A549 (cell line): ENCODE measurements at regions not wholly inside any gene's neighbourhood (a gene's known extent, or its start where the extent isn't known, plus 50 kb on each side); places are given as distances from the start of the nearest gene placed in this dataset.

Experiments used
- ATAC-seq, 2 experiments: fragments of 200-7000 bp in 1 of 2; fragments of >200 bp in 1 of 2; cut with Nextera tagmentation in 1 of 2; cut with Tn5 transposase in 1 of 2; 3 replicates each; pipeline versions ENCODE4 v1.8.0 to v1.9.1; 2018 to 2020; ENCODE audit warnings: mild to moderate bottlenecking in 1 of 2, moderate library complexity in 1 of 2
- CTCF ChIA-PET: fragments of 300-600 bp; sonication (Branson Sonifier 250); formaldehyde crosslinking; extraction: SDS; loops from one replicate; lab custom pipeline; 2021; ENCODE audit warnings: antibody characterized with exemption, inconsistent platforms; lab: Yijun Ruan, JAX
- POLR2A ChIA-PET: fragments of 350-600 bp; formaldehyde crosslinking; extraction: SDS; loops from one replicate; lab custom pipeline; 2021; ENCODE audit warnings: antibody characterized with exemption, inconsistent platforms; lab: Yijun Ruan, JAX
- DNase-seq, 2 experiments: peaks; one replicate each; pipeline versions ENCODE4 v3.0.0 to v3.0.0-alpha.2; 2011 to 2016; ENCODE audit warnings: low read depth in 1 of 2, low spot score in 1 of 2
- FAIRE-seq: peaks from 2 replicates; lab custom pipeline; 2011; peaks lifted over from hg19 to GRCh38; lab: Jason Lieb, UNC
- H3K27ac ChIP-seq, 2 experiments: fragments of >200 bp; sonication (Bioruptor Twin); formaldehyde crosslinking; 3 replicates each; pipeline ENCODE4 v1.5.1; 2016 to 2017
- H3K4me1 ChIP-seq: fragments of >200 bp; sonication (Bioruptor Twin); formaldehyde crosslinking; 3 replicates; pipeline ENCODE4 v1.6.1; 2016
- H3K4me2 ChIP-seq: fragments of >200 bp; sonication (Bioruptor Twin); formaldehyde crosslinking; 3 replicates; pipeline ENCODE4 v1.6.1; 2016
- H3K4me3 ChIP-seq: fragments of >200 bp; sonication (Bioruptor Twin); formaldehyde crosslinking; 3 replicates; pipeline ENCODE4 v1.5.1; 2016
- H3K9me3 ChIP-seq: fragments of >200 bp; sonication (Bioruptor Twin); formaldehyde crosslinking; 3 replicates; pipeline ENCODE4 v1.6.1; 2016
- CBX8 ChIP-seq: fragments of 200-600 bp; sonication (generic); IDR thresholded peaks from 2 replicates; pipeline ENCODE4 v1.6.1; 2016
- CHD2 ChIP-seq: fragments of 150-350 bp; IDR thresholded peaks from 2 replicates; pipeline ENCODE4 v1.6.1; 2014; ENCODE audit warnings: low read length; ENCODE audit not compliant: partially characterized antibody
- CHD4 ChIP-seq: fragments of 200-600 bp; sonication (generic); IDR thresholded peaks from 2 replicates; pipeline ENCODE4 v1.6.1; 2016; ENCODE audit warnings: antibody characterized with exemption, mild to moderate bottlenecking, borderline replicate concordance
- E2F6 ChIP-seq: IDR thresholded peaks from 2 replicates; pipeline ENCODE4 v1.6.1; 2012; ENCODE audit warnings: low read depth, borderline replicate concordance
- EP300 ChIP-seq, 2 experiments: fragments of >200 bp; sonication (Bioruptor Twin); formaldehyde crosslinking; IDR thresholded peaks; 2 replicates in 1 of 2; 3 replicates in 1 of 2; pipeline ENCODE4 v1.6.1; 2016 to 2017
- FOSB ChIP-seq: fragments of 250-450 bp; sonication (Bioruptor Pico); IDR thresholded peaks from 2 replicates; pipeline ENCODE4 v1.5.0; 2020; ENCODE audit warnings: mild to moderate bottlenecking, moderate library complexity
- FOSL2 ChIP-seq, 2 experiments: fragments of 450-650 bp in 1 of 2; fragments of >200 bp in 1 of 2; sonication (Bioruptor Twin) in 1 of 2; formaldehyde crosslinking; IDR thresholded peaks; 2 replicates each; pipeline versions ENCODE4 v1.5.0 to v1.6.1; 2016 to 2020; ENCODE audit warnings: mild to moderate bottlenecking in 1 of 2, moderate library complexity in 1 of 2
- HEYL ChIP-seq: fragments of 250-450 bp; sonication (Bioruptor Pico); IDR thresholded peaks from 2 replicates; pipeline ENCODE4 v1.8.0; 2021; ENCODE audit warnings: mild to moderate bottlenecking, moderate library complexity
- HMGXB4 ChIP-seq: fragments of 250-450 bp; sonication (Bioruptor Pico); IDR thresholded peaks from 2 replicates; pipeline ENCODE4 v1.5.0; 2021; ENCODE audit warnings: mild to moderate bottlenecking, moderate library complexity, borderline replicate concordance
- HOXB13 ChIP-seq: fragments of 250-450 bp; sonication (Bioruptor Pico); IDR thresholded peaks from 2 replicates; pipeline ENCODE4 v1.5.0; 2020; ENCODE audit warnings: low read depth, mild to moderate bottlenecking, moderate library complexity
- HOXB5 ChIP-seq: fragments of 250-450 bp; sonication (Bioruptor Pico); IDR thresholded peaks from 2 replicates; pipeline ENCODE4 v1.5.0; 2020; ENCODE audit warnings: mild to moderate bottlenecking, moderate library complexity
- MAFK ChIP-seq: fragments of 450-650 bp; IDR thresholded peaks from 2 replicates; pipeline ENCODE4 v1.6.1; 2014; ENCODE audit not compliant: partially characterized antibody
- MYC ChIP-seq: IDR thresholded peaks from 2 replicates; pipeline ENCODE4 v1.6.1; 2012; ENCODE audit warnings: mild to moderate bottlenecking, inconsistent platforms, low read length, improper control_type of control experiment, borderline replicate concordance
- POLR2A ChIP-seq: IDR thresholded peaks from 2 replicates; pipeline ENCODE4 v1.6.1; 2012; ENCODE audit warnings: mild to moderate bottlenecking, low read length
- POLR2AphosphoS2 ChIP-seq: conservative IDR thresholded peaks from 2 replicates; pipeline ENCODE4 v1.6.1; 2012; ENCODE audit warnings: low read length, improper control_type of control experiment, inconsistent platforms
- RARB ChIP-seq: fragments of 250-450 bp; sonication (Bioruptor Pico); IDR thresholded peaks from 2 replicates; pipeline ENCODE4 v1.8.0; 2021; ENCODE audit warnings: mild to moderate bottlenecking, moderate library complexity
- SREBF2 ChIP-seq: fragments of 450-650 bp; IDR thresholded peaks from 2 replicates; pipeline ENCODE4 v1.6.1; 2014; ENCODE audit warnings: mild to moderate bottlenecking, moderate library complexity
- USF2 ChIP-seq: fragments of 450-650 bp; IDR thresholded peaks from 2 replicates; pipeline ENCODE4 v1.6.1; 2014; ENCODE audit warnings: antibody characterized with exemption
- ZSCAN20 ChIP-seq: fragments of 250-450 bp; sonication (Bioruptor Pico); IDR thresholded peaks from 2 replicates; pipeline ENCODE4 v1.8.0; 2022; ENCODE audit warnings: mild to moderate bottlenecking, moderate library complexity
- WGBS: methylation state at CpG from one replicate; pipeline ENCODE4 v1.1.6; 2017; ENCODE audit errors: missing lambda C conversion rate; 5-methylcytosine and 5-hydroxymethylcytosine counted together
- TF ChIP-seq, protein P1 (sequence below): fragments of >200 bp; sonication (Bioruptor Twin); formaldehyde crosslinking; IDR thresholded peaks from 3 replicates; pipeline ENCODE4 v1.6.1; 2016
- TF ChIP-seq, protein P2 (sequence below): fragments of 150-350 bp; IDR thresholded peaks from 2 replicates; pipeline ENCODE4 v1.6.1; 2014; ENCODE audit warnings: low read depth, mild to moderate bottlenecking, low read length

DNA sequence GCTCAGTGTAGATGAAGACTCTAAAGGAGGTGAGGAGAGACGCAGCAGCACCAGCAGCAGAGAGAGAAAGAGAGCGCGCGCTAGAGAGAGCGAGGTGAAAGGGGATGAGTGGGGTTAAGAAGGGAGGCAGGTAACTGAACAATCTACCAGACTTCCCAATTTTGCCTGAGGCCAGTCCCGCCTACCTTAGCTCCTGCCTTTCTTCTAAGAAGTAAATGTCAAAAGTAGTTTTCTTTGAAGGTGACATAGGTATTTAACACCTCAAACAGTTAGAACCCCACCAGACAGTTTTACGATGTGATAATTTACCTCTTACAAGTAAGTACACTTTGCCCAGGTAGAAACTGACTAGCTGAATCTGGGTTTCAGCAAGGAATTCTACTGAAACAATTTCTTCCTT lies 132.0 kb upstream of the EEF1E1 start:
- FAIRE-seq (no peak), DNase-seq (no peak), ATAC-seq (no peak)
- ChIA-PET CTCF (no interaction called here), POLR2A (no interaction called here)
- Histone ChIP-seq H3K4me3 (no peak overlapping the region), H3K27ac (no peak overlapping the region), H3K4me1 (no peaks in the 10 kb centered on the region), H3K9me3 (no peaks in the 10 kb centered on the region), H3K4me2 (no peak overlapping the region)
- TF ChIP-seq USF2 (no peak), E2F6 (no peak), POLR2AphosphoS2 (no peak), HOXB13 (CRISPR knock-in tag) (no peak), HOXB5 (CRISPR knock-in tag) (no peak), HEYL (no peak), SREBF2 (no peak), MYC (no peak), HMGXB4 (no peak), RARB (CRISPR knock-in tag) (no peak), EP300 (IDR thresholded peaks at IDR 0.05) (no peak)
- TF ChIP-seq, protein P1, sequence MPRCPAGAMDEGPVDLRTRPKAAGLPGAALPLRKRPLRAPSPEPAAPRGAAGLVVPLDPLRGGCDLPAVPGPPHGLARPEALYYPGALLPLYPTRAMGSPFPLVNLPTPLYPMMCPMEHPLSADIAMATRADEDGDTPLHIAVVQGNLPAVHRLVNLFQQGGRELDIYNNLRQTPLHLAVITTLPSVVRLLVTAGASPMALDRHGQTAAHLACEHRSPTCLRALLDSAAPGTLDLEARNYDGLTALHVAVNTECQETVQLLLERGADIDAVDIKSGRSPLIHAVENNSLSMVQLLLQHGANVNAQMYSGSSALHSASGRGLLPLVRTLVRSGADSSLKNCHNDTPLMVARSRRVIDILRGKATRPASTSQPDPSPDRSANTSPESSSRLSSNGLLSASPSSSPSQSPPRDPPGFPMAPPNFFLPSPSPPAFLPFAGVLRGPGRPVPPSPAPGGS, result no peak
- WGBS, result 79% methylated on average over 7 of the region's 7 CpGs

DNA sequence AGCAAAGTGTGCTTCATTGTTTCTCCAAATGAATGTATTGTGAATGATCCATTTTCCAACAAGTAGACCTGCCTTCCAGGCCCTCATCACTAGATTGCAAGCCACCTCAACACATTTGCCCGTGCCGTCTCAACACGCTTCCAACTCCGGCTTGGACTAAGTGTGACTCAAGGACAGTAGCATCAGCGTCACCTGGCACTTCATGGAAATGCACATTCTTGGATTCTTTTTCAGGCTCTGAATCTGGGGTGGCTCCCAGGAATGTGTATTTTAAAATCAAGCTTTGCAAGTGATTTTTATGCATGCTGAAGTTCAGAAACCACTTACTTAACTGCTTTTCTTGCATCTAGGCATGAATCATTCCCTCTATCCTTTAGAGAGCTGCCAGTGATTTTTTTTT lies 129.6 kb upstream of the EEF1E1 start:
- TF ChIP-seq, protein P2, sequence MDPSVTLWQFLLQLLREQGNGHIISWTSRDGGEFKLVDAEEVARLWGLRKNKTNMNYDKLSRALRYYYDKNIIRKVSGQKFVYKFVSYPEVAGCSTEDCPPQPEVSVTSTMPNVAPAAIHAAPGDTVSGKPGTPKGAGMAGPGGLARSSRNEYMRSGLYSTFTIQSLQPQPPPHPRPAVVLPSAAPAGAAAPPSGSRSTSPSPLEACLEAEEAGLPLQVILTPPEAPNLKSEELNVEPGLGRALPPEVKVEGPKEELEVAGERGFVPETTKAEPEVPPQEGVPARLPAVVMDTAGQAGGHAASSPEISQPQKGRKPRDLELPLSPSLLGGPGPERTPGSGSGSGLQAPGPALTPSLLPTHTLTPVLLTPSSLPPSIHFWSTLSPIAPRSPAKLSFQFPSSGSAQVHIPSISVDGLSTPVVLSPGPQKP, result no peak
- TF ChIP-seq FOSL2 (IDR thresholded peaks at IDR 0.05) (no peak), FOSL2 (CRISPR knock-in tag; IDR thresholded peaks at IDR 0.05) (no peak), ZSCAN20 (CRISPR knock-in tag) (no peak), FOSB (CRISPR knock-in tag) (no peak), MAFK (no peak), HEYL (no peak), CHD2 (no peak), CHD4 (no peak), CBX8 (no peak), HOXB13 (CRISPR knock-in tag) (no peak), POLR2A (no peak), E2F6 (no peak)

More for the DNA sequence above, 129.6 kb upstream of the EEF1E1 start:
- no peak for ATAC-seq
- no peak overlapping the region for H3K4me2 ChIP-seq
- ChIA-PET CTCF (no interaction called here), POLR2A (interaction anchor here (0.7 kb wide), 1 partner anchor 9 kb away, joined by 5 read pairs; no protein-coding TSS in a partner anchor)
- no peak for FAIRE-seq
- no peak for DNase-seq
- H3K9me3 ChIP-seq, result no peaks in the 10 kb centered on the region
- no peak overlapping the region for H3K4me3 ChIP-seq
- WGBS, result 71% methylated on average over 5 of the region's 5 CpGs
- no peaks in the 10 kb centered on the region for H3K4me1 ChIP-seq
- H3K27ac ChIP-seq, result no peak overlapping the region
